MG63 (cell line): ENCODE measurements at regions not wholly inside any gene's neighbourhood (a gene's known extent, or its start where the extent isn't known, plus 50 kb on each side); places are given as distances from the start of the nearest gene placed in this dataset.

Source experiments
- DNase-seq: peaks from one replicate; pipeline ENCODE4 v3.0.0-alpha.2; 2020
- H3K27me3 ChIP-seq: fragments of 250-450 bp; sonication (Bioruptor Pico); 2 replicates; pipeline ENCODE4 v1.5.1; 2020; ENCODE audit warnings: mild to moderate bottlenecking, moderate library complexity
- H3K36me3 ChIP-seq: fragments of 250-450 bp; sonication (Bioruptor Pico); 2 replicates; pipeline ENCODE4 v1.5.1; 2020; ENCODE audit warnings: mild to moderate bottlenecking, moderate library complexity
- H3K4me3 ChIP-seq: fragments of 250-450 bp; sonication (Bioruptor Pico); 2 replicates; pipeline ENCODE4 v1.5.1; 2020; ENCODE audit warnings: mild to moderate bottlenecking, moderate library complexity
- H3K9me3 ChIP-seq: fragments of 250-450 bp; sonication (Bioruptor Pico); 2 replicates; pipeline ENCODE4 v1.5.1; 2020; ENCODE audit warnings: mild to moderate bottlenecking, moderate library complexity

- Histone ChIP-seq H3K36me3 (no peaks in the 10 kb centered on the region), H3K27me3 (no peaks in the 10 kb centered on the region), H3K4me3 (no peak overlapping the region), H3K9me3 (no peaks in the 10 kb centered on the region)
- no peak for DNase-seq
These were observed 305.7 kb upstream of the ASIC2 start for GRCh38 chr17:33598797-33599196.

DNA sequence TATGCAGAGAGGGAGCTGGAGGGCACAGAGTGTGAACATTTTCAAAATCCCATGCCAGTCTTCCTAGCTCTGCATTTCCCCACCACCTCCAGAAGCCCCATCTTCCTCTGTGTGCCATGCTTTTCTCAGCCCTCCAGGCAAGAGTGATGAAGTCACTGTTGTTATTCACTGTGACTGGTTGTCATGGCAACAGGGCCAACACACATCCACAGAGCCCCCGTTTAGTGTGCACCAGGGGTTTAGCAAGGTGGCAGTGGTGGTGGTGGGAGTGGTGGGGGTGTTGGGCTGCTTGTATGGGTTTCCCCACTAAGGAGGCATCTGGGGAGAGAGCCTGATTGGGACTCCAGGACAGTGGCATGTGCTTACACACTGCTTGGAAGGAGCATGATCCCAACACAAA is 309.9 kb upstream of the ASIC2 start:
- Histone ChIP-seq H3K27me3 (peaks cover 3% of the 10 kb centered on the region; the same call in 1 of the 2 replicates), H3K4me3 (no peak overlapping the region), H3K9me3 (no peaks in the 10 kb centered on the region), H3K36me3 (no peaks in the 10 kb centered on the region)
- no peak for DNase-seq

DNA sequence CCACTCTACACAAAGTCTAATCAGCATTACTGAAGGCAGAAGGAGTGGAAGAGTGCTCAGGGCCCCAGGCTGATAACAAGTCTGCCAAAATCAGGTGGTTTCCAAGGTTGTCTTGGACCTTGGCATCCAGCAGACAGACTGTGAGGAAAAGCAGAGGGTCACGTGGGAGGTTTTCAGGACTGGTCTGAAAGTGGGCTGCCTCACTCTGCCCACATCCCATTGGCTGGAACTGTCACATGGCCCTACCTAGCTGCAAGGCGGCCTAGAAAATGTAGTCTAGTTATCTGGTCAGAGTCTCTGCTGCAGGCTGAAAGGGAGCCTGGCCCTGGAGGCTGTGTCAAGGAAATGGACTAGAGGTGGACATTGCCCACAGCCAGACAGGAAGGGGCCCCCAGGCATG is 310.7 kb upstream of the ASIC2 start:
- peaks cover 3% of the 10 kb centered on the region; the same call in 1 of the 2 replicates for H3K27me3 ChIP-seq
- H3K36me3 ChIP-seq: no peaks in the 10 kb centered on the region
- no peak for DNase-seq
- H3K4me3 ChIP-seq: no peak overlapping the region
- H3K9me3 ChIP-seq: no peaks in the 10 kb centered on the region

GRCh38 chr17:33611532-33611931 is 318.4 kb upstream of the ASIC2 start:
- Histone ChIP-seq H3K9me3 (no peaks in the 10 kb centered on the region), H3K27me3 (no peaks in the 10 kb centered on the region), H3K36me3 (no peaks in the 10 kb centered on the region), H3K4me3 (no peak overlapping the region)
- DNase-seq: no peak

GRCh38 chr17:33615861-33616260 is 322.8 kb upstream of the ASIC2 start:
- Histone ChIP-seq H3K27me3 (no peaks in the 10 kb centered on the region), H3K4me3 (no peak overlapping the region)

GRCh38 chr17:33623841-33624240 is 330.7 kb upstream of the ASIC2 start:
- H3K9me3 ChIP-seq: no peaks in the 10 kb centered on the region
- H3K27me3 ChIP-seq: no peaks in the 10 kb centered on the region
- no peak for DNase-seq
- no peak overlapping the region for H3K4me3 ChIP-seq
- H3K36me3 ChIP-seq: no peaks in the 10 kb centered on the region

More at GRCh38 chr17:33615861-33616260, 322.8 kb upstream of the ASIC2 start:
- Histone ChIP-seq H3K36me3 (no peaks in the 10 kb centered on the region), H3K9me3 (no peaks in the 10 kb centered on the region)
- no peak for DNase-seq

GRCh38 chr17:33628500-33629346 is 335.6 kb upstream of the ASIC2 start:
- no peak for DNase-seq
- H3K9me3 ChIP-seq: no peaks in the 10 kb centered on the region
- no peak overlapping the region for H3K4me3 ChIP-seq
- H3K27me3 ChIP-seq: no peaks in the 10 kb centered on the region
- H3K36me3 ChIP-seq: no peaks in the 10 kb centered on the region

DNA sequence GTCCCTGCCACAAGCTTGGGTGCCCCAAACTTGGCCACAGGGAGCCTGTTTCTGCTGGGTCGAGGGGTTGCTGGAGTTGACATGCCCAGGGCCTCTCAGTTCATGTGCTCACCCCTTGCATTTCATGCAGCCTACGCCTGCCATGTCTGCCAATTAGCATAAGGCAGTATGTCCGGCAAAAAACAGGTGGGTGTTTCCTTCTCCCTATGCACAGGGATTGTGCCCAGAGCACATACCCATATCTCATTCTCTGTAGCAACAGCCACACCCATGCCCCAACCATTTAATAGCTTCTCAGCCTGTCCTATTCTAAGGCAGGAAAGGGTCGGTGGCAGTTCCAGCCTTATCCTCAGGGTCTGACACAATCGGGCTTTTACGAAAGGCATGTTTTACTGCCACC is 340.4 kb upstream of the ASIC2 start:
- Histone ChIP-seq H3K9me3 (peaks cover 3% of the 10 kb centered on the region; the same call in 1 of the 2 replicates), H3K36me3 (no peaks in the 10 kb centered on the region), H3K4me3 (no peak overlapping the region), H3K27me3 (0 out of 2 replicates have a peak, but pooled peaks cover 4% of the 10 kb centered on the region)
- no peak for DNase-seq

DNA sequence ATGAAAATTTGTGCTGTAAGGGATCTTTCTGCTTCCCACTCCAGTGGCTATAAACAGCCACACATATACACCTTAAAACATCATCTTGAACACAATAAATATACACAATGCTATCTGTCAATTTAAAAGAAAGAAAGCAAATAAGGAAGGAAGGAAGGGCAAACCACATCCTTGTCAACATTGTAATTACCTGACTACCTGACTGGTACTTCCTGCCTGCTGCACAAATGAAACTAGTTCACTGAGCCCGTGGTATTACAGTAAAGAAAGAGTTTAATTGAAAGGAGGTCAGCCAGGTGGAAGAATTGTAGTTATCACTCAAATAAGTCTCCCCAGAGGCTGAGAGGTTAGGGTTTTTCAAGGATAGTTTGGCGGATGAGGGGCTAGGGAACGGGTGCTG is 344.4 kb upstream of the ASIC2 start:
- H3K4me3 ChIP-seq: no peak overlapping the region
- H3K27me3 ChIP-seq: 0 out of 2 replicates have a peak, but pooled peaks cover 4% of the 10 kb centered on the region
- peaks cover 3% of the 10 kb centered on the region; the same call in 1 of the 2 replicates for H3K9me3 ChIP-seq
- DNase-seq: no peak
- H3K36me3 ChIP-seq: no peaks in the 10 kb centered on the region

- Histone ChIP-seq H3K9me3 (peaks cover 3% of the 10 kb centered on the region; the same call in 1 of the 2 replicates), H3K27me3 (0 out of 2 replicates have a peak, but pooled peaks cover 4% of the 10 kb centered on the region)
- no peak for DNase-seq
These were observed 346.2 kb upstream of the ASIC2 start for GRCh38 chr17:33639103-33639880.

DNA sequence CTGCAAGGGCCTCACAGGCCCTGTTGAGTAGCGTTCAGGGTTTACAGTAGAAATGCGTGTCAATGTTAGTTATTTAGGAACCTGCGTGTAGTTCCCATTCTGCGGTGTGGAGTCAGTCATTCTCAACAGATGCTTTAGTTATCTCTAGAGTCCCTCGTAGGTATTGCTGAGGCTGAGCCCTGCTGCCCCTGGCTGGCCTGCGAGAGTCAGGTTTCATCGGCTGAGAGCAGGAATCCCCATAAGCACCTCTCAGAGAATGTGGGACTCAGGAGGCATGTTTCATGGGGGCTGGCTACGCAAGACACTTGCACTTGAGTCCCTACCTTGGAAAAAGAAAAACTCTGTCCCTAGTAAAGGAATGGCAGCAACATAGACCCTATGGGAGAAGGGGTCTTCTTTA is 347.5 kb upstream of the ASIC2 start:
- Histone ChIP-seq H3K9me3 (peaks cover 3% of the 10 kb centered on the region; the same call in 1 of the 2 replicates), H3K36me3 (no peaks in the 10 kb centered on the region), H3K27me3 (peaks cover 2% of the 10 kb centered on the region; the same call in 1 of the 2 replicates), H3K4me3 (no peak overlapping the region)
- DNase-seq: no peak

More at GRCh38 chr17:33639103-33639880, 346.2 kb upstream of the ASIC2 start:
- Histone ChIP-seq H3K36me3 (no peaks in the 10 kb centered on the region), H3K4me3 (no peak overlapping the region)

DNA sequence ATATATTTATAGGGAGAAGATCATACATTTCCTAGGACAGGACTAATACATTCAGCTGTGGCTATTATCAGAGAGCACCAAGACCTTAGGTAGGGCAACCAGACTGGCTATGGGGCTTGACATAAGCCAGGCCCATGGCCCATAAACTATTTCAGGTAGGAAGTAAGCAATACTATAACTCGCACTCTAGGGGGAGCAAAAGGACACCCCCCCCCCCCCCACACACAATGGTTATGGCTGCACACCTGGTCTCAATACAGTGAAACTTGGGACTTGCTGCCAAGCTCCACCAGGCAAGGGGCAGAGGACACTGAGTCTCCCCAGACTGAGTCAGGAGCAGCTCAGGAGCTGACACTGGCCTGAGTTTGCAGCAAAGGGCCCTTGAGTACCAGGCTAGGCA is 348.9 kb upstream of the ASIC2 start:
- H3K4me3 ChIP-seq: no peak overlapping the region
- DNase-seq: no peak
- H3K9me3 ChIP-seq: peaks cover 3% of the 10 kb centered on the region; the same call in 1 of the 2 replicates
- peaks cover 2% of the 10 kb centered on the region; the same call in 1 of the 2 replicates for H3K27me3 ChIP-seq
- H3K36me3 ChIP-seq: no peaks in the 10 kb centered on the region

GRCh38 chr17:33647956-33648355 is 354.9 kb upstream of the ASIC2 start:
- no peak overlapping the region for H3K4me3 ChIP-seq
- H3K36me3 ChIP-seq: no peaks in the 10 kb centered on the region
- H3K27me3 ChIP-seq: peaks cover 2% of the 10 kb centered on the region; the same call in 1 of the 2 replicates
- DNase-seq: no peak
- no peaks in the 10 kb centered on the region for H3K9me3 ChIP-seq

DNA sequence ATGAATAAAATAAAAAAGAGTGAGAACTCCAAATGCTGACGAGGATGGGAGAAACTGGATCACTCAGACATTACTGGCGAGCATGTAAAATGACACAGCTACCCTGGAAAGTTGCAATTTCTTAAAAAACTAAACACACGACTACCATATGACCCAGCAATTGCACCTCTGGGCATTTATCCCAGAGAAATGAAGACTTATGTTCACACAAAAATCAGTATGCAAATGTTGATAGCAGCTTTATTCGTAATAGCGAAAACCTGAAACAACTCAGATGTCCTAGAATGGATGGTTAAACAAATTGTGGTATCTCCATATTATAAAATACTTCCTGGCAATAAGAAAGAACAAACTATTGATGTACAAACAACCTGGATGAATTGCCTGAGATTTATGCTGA is 357.2 kb upstream of the ASIC2 start:
- no peaks in the 10 kb centered on the region for H3K9me3 ChIP-seq

GRCh38 chr17:33651686-33652085 is 358.6 kb upstream of the ASIC2 start:
- Histone ChIP-seq H3K36me3 (no peaks in the 10 kb centered on the region), H3K27me3 (no peaks in the 10 kb centered on the region), H3K9me3 (no peaks in the 10 kb centered on the region), H3K4me3 (no peak overlapping the region)
- DNase-seq: peak; percentile 28

More for the DNA sequence above, 357.2 kb upstream of the ASIC2 start:
- Histone ChIP-seq H3K36me3 (no peaks in the 10 kb centered on the region), H3K27me3 (no peaks in the 10 kb centered on the region), H3K4me3 (no peak overlapping the region)
- DNase-seq: no peak

DNA sequence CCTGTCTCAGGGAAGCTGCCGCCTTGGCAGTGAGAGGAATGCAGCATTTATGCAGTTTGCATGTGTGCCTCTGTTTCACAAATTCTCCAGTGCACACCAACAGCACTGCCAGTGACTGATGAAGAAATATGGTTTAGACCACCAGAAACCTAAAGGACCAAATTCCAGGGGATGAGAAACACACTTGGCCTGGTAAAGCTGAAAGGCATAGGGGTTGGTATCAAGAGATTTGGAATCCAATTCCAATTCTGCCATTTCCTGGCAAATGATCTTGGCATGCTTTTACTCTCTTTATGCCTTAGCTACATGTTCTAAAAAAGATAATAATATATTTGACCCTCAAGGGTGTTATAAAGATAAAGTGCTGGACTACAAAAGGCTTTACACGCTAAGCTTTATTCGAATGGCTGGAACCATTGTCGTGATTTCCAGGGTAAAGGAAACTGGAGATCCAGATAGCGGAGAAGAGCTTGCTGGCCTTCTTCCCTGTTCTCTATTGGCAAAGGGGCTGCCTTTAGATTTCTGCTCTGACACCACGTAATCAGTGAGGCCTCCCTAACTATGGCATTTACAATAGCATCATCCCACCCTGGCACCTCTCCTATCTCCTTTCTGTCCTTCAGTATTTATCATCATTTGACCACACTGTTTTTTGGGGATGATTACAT is 359.8 kb upstream of the ASIC2 start:
- Histone ChIP-seq H3K36me3 (no peaks in the 10 kb centered on the region), H3K27me3 (no peaks in the 10 kb centered on the region), H3K4me3 (no peak overlapping the region), H3K9me3 (no peaks in the 10 kb centered on the region)
- no peak for DNase-seq

DNA sequence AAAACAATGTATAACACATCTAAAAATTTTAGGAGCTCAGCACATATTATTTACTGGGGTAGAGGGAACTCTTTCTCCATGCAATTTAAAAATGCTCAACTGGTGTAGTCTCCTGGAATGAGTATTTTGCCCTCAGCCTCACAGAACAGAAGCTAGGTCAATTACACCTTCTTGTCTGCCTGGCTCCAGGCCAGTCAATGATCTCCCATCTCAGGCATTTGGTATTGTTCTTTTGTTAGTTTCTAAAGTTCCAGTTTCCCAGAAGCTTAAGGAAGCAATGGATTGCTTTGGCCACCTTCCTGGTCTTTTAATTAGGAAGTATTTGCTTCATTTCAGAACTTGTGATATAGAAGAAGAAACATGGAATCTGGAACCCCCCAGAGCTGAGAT is 360.3 kb upstream of the ASIC2 start:
- no peak for DNase-seq
- Histone ChIP-seq H3K36me3 (no peaks in the 10 kb centered on the region), H3K27me3 (no peaks in the 10 kb centered on the region), H3K4me3 (no peak overlapping the region), H3K9me3 (no peaks in the 10 kb centered on the region)
